D721Med (cell line): ENCODE measurements at regions not wholly inside any gene's neighbourhood (a gene's known extent, or its start where the extent isn't known, plus 50 kb on each side); places are given as distances from the start of the nearest gene placed in this dataset.

Experiments
- DNase-seq: peaks from one replicate; pipeline ENCODE4 v3.0.0; 2011; ENCODE audit warnings: low spot score; ENCODE audit not compliant: insufficient read length
- FAIRE-seq: peaks from 2 replicates; lab custom pipeline; 2011; peaks lifted over from hg19 to GRCh38; lab: Jason Lieb, UNC
- TF ChIP-seq, protein P1 (sequence below): IDR thresholded peaks from 2 replicates; pipeline ENCODE4 v1.5.1; 2012; ENCODE audit warnings: mild to moderate bottlenecking, control low read depth; ENCODE audit not compliant: insufficient read depth; ENCODE audit errors: missing control alignments

- DNase-seq = no peak
- TF ChIP-seq, protein P1, sequence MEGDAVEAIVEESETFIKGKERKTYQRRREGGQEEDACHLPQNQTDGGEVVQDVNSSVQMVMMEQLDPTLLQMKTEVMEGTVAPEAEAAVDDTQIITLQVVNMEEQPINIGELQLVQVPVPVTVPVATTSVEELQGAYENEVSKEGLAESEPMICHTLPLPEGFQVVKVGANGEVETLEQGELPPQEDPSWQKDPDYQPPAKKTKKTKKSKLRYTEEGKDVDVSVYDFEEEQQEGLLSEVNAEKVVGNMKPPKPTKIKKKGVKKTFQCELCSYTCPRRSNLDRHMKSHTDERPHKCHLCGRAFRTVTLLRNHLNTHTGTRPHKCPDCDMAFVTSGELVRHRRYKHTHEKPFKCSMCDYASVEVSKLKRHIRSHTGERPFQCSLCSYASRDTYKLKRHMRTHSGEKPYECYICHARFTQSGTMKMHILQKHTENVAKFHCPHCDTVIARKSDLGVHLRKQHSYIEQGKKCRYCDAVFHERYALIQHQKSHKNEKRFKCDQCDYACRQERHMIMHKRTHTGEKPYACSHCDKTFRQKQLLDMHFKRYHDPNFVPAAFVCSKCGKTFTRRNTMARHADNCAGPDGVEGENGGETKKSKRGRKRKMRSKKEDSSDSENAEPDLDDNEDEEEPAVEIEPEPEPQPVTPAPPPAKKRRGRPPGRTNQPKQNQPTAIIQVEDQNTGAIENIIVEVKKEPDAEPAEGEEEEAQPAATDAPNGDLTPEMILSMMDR = no peak
- FAIRE-seq = no peak
These were observed 52.9 kb upstream of the RNU6-1 start for GRCh38 chr15:67892559-67893377.

DNA sequence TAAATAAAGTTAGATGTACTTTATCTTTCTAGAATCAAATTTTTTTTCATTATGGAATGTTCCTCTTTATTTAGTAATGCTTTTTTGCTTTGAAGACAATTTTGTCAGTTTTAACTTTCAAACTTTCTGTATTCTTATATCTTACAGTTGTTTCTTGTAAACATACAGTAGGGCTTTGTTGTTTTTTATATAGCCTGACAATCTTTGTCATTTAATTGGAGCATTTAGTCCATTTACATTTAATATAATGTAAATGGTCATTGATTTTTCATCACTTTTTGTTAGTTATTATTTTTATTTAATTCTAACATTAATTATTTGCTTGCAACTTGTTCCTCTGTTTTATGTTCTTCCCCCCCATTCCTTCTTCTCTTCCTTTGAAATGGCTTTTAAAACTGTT is 55.4 kb upstream of the RNU6-1 start:
- FAIRE-seq = no peak
- DNase-seq = no peak
- TF ChIP-seq, protein P1 = no peak

GRCh38 chr15:67897646-67898339 is 57.9 kb upstream of the RNU6-1 start:
- TF ChIP-seq, protein P1 = no peak
- FAIRE-seq (peak; percentile 41), DNase-seq (no peak)

DNA sequence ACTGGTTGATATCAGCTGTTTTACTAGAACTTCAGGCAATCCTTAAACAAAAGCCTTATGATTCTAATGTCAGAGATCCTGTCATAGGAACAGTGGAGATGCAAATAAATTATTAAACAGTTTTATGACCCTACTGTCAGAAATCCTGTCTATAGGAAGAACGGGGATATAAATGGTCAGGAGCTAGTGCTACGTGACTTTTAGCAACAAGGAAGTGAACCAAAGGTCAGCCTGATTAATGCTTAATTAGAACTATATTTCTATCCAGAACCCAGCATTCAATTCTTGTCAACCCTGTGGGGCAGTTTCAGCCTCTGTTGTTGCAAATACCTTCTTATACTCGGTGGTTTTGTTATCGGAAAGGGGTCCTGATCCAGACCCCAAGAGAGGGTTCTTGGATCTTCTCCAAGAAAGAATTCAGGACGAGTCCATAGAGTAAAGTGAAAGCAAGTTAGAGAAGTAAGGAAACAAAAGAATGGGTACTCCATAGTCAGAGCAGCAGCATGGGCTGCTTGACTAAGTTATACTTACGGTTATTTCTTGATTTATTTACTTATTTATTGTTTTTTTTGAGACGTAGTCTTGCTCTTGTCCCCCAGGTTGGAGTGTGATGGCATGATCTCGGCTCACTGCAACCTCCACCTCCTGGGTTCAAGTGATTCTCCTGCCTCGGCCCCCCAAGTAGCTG is 59.9 kb upstream of the RNU6-1 start:
- DNase-seq (no peak), FAIRE-seq (no peak)
- TF ChIP-seq, protein P1 = no peak

GRCh38 chr15:67900621-67901147 is 60.8 kb upstream of the RNU6-1 start:
- TF ChIP-seq, protein P1 = no peak
- FAIRE-seq (no peak), DNase-seq (no peak)

DNA sequence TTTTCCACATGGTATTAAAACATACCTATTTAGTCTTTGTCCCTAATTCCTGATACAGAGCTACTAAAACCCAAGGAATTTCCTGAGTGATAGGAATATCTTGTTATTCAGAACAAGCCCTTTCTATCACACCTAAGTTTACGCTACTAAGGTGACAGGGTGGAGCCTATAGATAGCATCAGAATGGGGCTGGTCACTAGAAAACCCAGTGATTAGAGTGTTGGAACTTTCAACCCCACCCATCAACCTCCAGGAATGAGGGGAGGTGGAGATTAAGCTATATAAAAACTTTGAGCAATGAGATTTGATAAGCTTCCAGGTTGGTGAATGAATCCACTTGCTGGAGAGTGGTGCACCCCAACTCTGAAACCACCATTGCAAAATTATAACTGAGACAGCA is 62.1 kb upstream of the RNU6-1 start:
- no peak for FAIRE-seq
- no peak for DNase-seq
- TF ChIP-seq, protein P1 = no peak
